Small intestine (tissue), 7 donors: ENCODE measurements at regions not wholly inside any gene's neighbourhood (a gene's known extent, or its start where the extent isn't known, plus 50 kb on each side); places are given as distances from the start of the nearest gene placed in this dataset.

Experiments used
- DNase-seq, 2 donors: peaks; one replicate each; pipeline versions ENCODE4 v3.0.0 to v3.0.0-alpha.2; 2013
- FAIRE-seq: peaks from 2 replicates; lab custom pipeline; 2012; peaks lifted over from hg19 to GRCh38; lab: Jason Lieb, UNC
- H3K27ac ChIP-seq, 3 donors: one replicate each; pipeline ENCODE4 v1.5.1; 2013; ENCODE audit warnings: low read length in 2 of 3, mild to moderate bottlenecking in 2 of 3, control low read depth in 1 of 3, inconsistent platforms in 1 of 3, low read depth in 1 of 3, moderate library complexity in 1 of 3
- H3K27me3 ChIP-seq, 3 donors: one replicate each; pipeline ENCODE4 v1.6.1; 2013; ENCODE audit warnings: low read length in 3 of 3, inconsistent platforms in 1 of 3; ENCODE audit not compliant: control insufficient read depth in 3 of 3, insufficient read depth in 3 of 3
- H3K36me3 ChIP-seq, 3 donors: one replicate each; pipeline ENCODE4 v1.6.1; 2013; ENCODE audit warnings: low read length in 3 of 3, inconsistent platforms in 1 of 3, low read depth in 1 of 3, mild to moderate bottlenecking in 1 of 3, moderate library complexity in 1 of 3; ENCODE audit not compliant: control insufficient read depth in 3 of 3, insufficient read depth in 2 of 3
- H3K4me1 ChIP-seq, 3 donors: one replicate each; pipeline ENCODE4 v1.6.1; 2013; ENCODE audit warnings: low read length in 2 of 3, inconsistent platforms in 1 of 3, low read depth in 1 of 3, mild to moderate bottlenecking in 1 of 3, moderate library complexity in 1 of 3; ENCODE audit not compliant: control insufficient read depth in 3 of 3, insufficient read depth in 2 of 3
- H3K4me3 ChIP-seq, 3 donors: one replicate each; pipeline ENCODE4 v1.5.1; 2013; ENCODE audit warnings: low read length in 3 of 3, control low read depth in 1 of 3, inconsistent platforms in 1 of 3, low read depth in 1 of 3, mild to moderate bottlenecking in 1 of 3, moderate library complexity in 1 of 3
- H3K9me3 ChIP-seq, 2 donors: one replicate each; pipeline ENCODE4 v1.6.1; 2013; ENCODE audit warnings: low read depth in 1 of 2, low read length in 1 of 2; ENCODE audit not compliant: control insufficient read depth in 2 of 2, insufficient read depth in 1 of 2
- WGBS, 3 donors: extraction: QIAGEN DNeasy Blood & Tissue Kit; methylation state at CpG; one replicate each; pipeline ENCODE4 v1.1.7; 2013; 5-methylcytosine and 5-hydroxymethylcytosine counted together
- donor health status: healthy with polysubstance abuse.
- donor health status: control.
- donor health status: control.
- donor health status: Bipolar disorder and iron deficiency.
- donor health status: healthy.

GRCh38 chr2:217065695-217066405, 206.0 kb upstream of the TNP1 start:
- DNase-seq: no peak
- no peak for FAIRE-seq
- Histone ChIP-seq H3K4me1 (no peaks in the 10 kb centered on the region), H3K9me3 (peaks cover 0 to 12% of the 10 kb centered on the region in 2 donors), H3K27me3 (peaks cover 0 to 7% (median 0%) of the 10 kb centered on the region in 3 donors), H3K27ac (peak overlapping the region in 1 of 3 donors; percentile 63), H3K4me3 (no peak overlapping the region), H3K36me3 (no peaks in the 10 kb centered on the region)
- 67 to 71% (median 69%) methylated on average over 7 of the region's 7 CpGs for WGBS, 3 donors

- Histone ChIP-seq H3K9me3 (peaks cover 0 to 12% of the 10 kb centered on the region in 2 donors), H3K4me3 (no peak overlapping the region), H3K4me1 (no peaks in the 10 kb centered on the region), H3K27me3 (peaks cover 0 to 7% (median 0%) of the 10 kb centered on the region in 3 donors), H3K27ac (no peak overlapping the region), H3K36me3 (no peaks in the 10 kb centered on the region)
- FAIRE-seq: no peak
- no peak for DNase-seq
- 66 to 72% (median 69%) methylated on average over 4 of the region's 4 CpGs for WGBS, 3 donors
These were observed 205.1 kb upstream of the TNP1 start for GRCh38 chr2:217065012-217065290.

GRCh38 chr2:217064234-217065011, 204.6 kb upstream of the TNP1 start:
- no peaks in the 10 kb centered on the region for H3K4me1 ChIP-seq
- H3K9me3 ChIP-seq: peaks cover 0 to 12% of the 10 kb centered on the region in 2 donors
- no peak overlapping the region for H3K4me3 ChIP-seq
- FAIRE-seq (no peak), DNase-seq (peak in 1 of 2 donors; percentile 16)
- no peaks in the 10 kb centered on the region for H3K36me3 ChIP-seq
- H3K27me3 ChIP-seq: peaks cover 0 to 7% (median 0%) of the 10 kb centered on the region in 3 donors
- WGBS, 3 donors: 55 to 59% (median 57%) methylated on average over 16 of the region's 16 CpGs
- H3K27ac ChIP-seq: no peak overlapping the region

GRCh38 chr2:217063238-217063755, 203.4 kb upstream of the TNP1 start:
- DNase-seq (no peak), FAIRE-seq (no peak)
- 61 to 76% (median 63%) methylated on average over 5 of the region's 5 CpGs for WGBS, 3 donors

GRCh38 chr2:217062768-217063167, 202.9 kb upstream of the TNP1 start:
- Histone ChIP-seq H3K4me1 (no peaks in the 10 kb centered on the region), H3K27me3 (peaks cover 0 to 7% (median 0%) of the 10 kb centered on the region in 3 donors), H3K27ac (no peak overlapping the region), H3K9me3 (peaks cover 0 to 12% of the 10 kb centered on the region in 2 donors), H3K36me3 (no peaks in the 10 kb centered on the region), H3K4me3 (no peak overlapping the region)
- DNase-seq: no peak
- no peak for FAIRE-seq
- 81 to 93% (median 89%) methylated on average over 6 of the region's 6 CpGs for WGBS, 3 donors

More at GRCh38 chr2:217063238-217063755, 203.4 kb upstream of the TNP1 start:
- Histone ChIP-seq H3K4me1 (no peaks in the 10 kb centered on the region), H3K27ac (no peak overlapping the region), H3K36me3 (no peaks in the 10 kb centered on the region), H3K4me3 (no peak overlapping the region), H3K27me3 (peaks cover 0 to 7% (median 0%) of the 10 kb centered on the region in 3 donors), H3K9me3 (peaks cover 0 to 12% of the 10 kb centered on the region in 2 donors)

- Histone ChIP-seq H3K4me3 (no peak overlapping the region), H3K36me3 (no peaks in the 10 kb centered on the region), H3K27ac (no peak overlapping the region), H3K9me3 (peaks cover 0 to 12% of the 10 kb centered on the region in 2 donors), H3K27me3 (peaks cover 0 to 7% (median 0%) of the 10 kb centered on the region in 3 donors), H3K4me1 (no peaks in the 10 kb centered on the region)
- DNase-seq (no peak), FAIRE-seq (no peak)
- WGBS, 3 donors: 84 to 91% (median 89%) methylated on average over 7 of the region's 7 CpGs
These were observed 202.1 kb upstream of the TNP1 start for GRCh38 chr2:217061916-217062505.

- Histone ChIP-seq H3K4me1 (no peaks in the 10 kb centered on the region), H3K27ac (no peak overlapping the region), H3K9me3 (peaks cover 0 to 5% of the 10 kb centered on the region in 2 donors), H3K4me3 (no peak overlapping the region), H3K36me3 (no peaks in the 10 kb centered on the region), H3K27me3 (peaks cover 0 to 4% (median 0%) of the 10 kb centered on the region in 3 donors)
- WGBS, 3 donors: 79 to 84% (median 81%) methylated on average over 3 of the region's 3 CpGs
- no peak for FAIRE-seq
- no peak for DNase-seq
These were observed 201.2 kb upstream of the TNP1 start for GRCh38 chr2:217060951-217061547.

GRCh38 chr2:217060516-217060915, 200.7 kb upstream of the TNP1 start:
- Histone ChIP-seq H3K27me3 (peaks cover 0 to 4% (median 0%) of the 10 kb centered on the region in 3 donors), H3K9me3 (peaks cover 0 to 3% of the 10 kb centered on the region in 2 donors), H3K27ac (no peak overlapping the region), H3K4me1 (no peaks in the 10 kb centered on the region), H3K36me3 (no peaks in the 10 kb centered on the region), H3K4me3 (no peak overlapping the region)
- no peak for DNase-seq
- WGBS, 3 donors: 86 to 91% (median 87%) methylated on average over 2 of the region's 2 CpGs
- FAIRE-seq: no peak
